HG02870 (cell line): ENCODE measurements at regions not wholly inside any gene's neighbourhood (a gene's known extent, or its start where the extent isn't known, plus 50 kb on each side); places are given as distances from the start of the nearest gene placed in this dataset.

Experiments used
- ATAC-seq: cut with Tn5 transposase; IDR thresholded peaks from one replicate; pipeline ENCODE4 v1.9.1; 2021; ENCODE audit warnings: mild to moderate bottlenecking, moderate library complexity; ENCODE audit not compliant: unreplicated experiment

DNA sequence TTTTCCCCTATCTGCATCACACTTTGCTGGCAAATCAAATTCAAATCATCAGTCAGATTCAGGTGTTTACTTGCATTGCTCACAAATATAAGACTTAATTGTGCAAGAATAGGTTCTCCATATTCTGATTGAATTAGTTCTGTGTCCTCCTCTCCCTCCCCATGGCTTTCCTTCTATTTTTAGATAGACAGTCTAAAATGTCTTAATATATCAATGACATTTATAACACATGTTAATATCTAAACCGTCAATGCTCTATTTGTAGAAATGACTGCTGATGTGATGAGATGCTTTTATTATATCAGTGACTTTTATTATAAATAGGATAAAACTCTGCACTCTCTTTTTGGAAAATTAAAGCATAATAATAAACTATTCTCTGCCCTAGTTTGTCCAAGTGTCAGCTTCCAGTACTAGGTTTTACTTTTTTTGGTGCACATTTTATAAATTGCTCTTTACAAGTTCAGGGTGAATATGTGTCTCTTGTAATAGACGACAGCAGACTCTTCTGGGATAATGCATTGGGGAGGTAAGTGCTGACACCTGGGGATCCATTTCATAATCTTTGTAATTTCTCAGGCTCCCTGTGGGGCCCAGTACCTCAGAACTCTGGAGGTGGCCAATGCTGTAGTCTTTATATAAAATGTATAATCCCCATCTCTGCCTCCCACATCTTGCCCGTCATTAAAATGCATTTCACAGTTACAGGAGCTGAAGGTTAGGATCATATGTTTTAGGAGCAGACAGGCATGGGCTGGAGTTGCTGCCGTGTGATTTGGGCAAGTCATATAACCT is 321.5 kb downstream of the BRINP1 start:
- ATAC-seq = no peak

DNA sequence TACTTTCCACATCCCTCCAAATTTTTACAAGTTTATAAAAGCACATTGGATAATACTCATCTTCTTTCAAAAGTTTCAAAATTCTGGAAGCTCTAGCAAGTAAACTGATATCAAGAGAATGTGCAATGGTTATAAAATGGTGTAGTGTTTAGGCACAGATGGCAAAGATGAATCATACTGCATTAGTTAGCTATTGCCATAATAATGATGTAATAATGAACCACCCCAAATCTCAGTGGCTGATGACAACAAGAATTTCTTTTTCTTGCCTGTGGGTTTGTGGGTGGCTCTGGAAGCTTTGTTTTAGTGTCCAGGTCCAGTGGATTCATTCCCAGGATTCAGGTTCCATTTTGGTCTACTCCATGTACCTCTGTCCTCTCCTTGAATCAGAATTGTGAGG is 319.0 kb downstream of the BRINP1 start:
- ATAC-seq = no peak

DNA sequence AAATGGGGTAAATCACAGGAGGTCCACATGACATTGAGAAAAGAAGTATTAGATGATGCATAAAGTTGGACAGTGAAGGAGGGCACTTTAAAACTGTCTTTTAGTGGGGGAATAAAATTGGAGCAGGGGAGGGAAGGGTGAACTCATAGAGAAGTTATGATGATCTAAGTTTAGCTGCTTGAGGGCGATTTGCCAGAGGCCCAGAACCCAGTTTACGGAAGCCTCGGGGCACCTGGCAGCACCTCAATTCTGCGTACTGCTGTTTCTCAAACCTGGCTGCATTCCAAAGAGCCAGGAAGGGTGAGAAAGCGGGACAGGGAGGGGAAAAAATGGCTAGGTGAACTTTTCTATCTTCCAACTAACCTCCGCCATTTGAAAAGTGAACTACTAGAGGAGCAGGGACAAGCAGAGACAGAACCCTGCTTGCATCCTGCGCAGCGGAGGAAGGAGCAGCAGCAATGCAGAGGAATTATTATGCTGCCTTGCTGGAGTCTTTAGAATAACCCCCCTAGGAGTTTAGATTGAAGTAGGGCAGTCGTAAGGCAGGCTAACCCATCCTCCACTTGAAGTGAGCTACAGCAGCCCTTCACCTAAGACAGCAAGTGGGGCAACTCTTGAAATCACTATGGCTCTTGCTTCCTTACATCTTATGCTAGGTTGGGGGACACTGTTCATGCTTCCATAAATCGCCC is 316.8 kb downstream of the BRINP1 start:
- no peak for ATAC-seq

DNA sequence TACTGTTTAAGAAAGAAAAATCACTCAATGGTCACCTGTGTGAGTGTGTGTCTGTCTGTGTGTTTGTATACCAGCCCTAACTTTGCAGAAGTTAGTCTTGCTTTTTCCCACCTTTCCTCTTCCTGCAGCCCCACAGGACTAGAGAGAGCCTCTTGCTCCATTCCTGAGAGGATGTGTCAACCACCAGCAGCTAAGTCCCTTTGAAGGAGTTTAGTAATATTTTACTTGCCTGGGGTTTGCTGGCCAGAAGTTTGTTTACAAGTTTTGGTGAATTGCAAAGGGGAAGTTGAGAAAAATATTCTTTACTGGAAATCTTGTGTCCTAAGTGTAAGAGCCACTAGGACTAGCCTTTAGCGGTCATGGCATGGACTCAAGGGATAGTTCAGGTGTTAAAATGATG is 316.2 kb downstream of the BRINP1 start:
- no peak for ATAC-seq

DNA sequence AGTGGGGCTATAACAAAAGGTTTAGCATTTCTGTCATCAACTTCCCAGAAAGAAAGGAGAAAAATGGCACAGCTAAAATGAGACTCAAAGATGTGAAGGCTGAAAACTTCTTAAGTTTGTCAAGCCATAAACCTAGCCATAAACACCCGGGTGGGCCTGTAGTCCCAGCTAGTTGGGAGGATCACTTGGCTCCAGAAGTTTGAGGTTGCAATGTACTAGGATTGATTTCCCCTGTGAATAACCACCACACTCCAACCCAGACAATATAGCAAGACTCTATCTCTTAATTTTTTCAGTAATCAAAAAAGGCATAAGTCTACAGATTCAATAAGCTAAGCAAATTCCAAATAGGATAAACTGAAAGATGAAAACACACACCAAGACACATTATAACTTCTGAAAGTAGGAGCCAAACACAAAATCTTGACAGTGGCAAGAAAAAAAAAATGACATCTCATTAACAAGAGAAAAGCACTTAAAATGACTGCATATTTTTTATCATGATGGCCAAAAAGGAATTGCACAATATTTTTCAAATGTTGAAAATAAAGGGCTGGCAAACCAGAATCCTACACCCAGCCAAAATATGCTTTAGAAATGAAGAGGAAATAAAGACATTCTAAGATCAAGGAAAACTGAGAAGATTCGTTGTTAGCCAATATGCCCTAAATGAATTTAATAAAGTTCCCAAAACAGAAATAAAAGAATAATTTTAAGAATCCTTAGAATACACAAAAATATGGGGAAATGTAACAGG is 308.4 kb downstream of the BRINP1 start:
- no peak for ATAC-seq

DNA sequence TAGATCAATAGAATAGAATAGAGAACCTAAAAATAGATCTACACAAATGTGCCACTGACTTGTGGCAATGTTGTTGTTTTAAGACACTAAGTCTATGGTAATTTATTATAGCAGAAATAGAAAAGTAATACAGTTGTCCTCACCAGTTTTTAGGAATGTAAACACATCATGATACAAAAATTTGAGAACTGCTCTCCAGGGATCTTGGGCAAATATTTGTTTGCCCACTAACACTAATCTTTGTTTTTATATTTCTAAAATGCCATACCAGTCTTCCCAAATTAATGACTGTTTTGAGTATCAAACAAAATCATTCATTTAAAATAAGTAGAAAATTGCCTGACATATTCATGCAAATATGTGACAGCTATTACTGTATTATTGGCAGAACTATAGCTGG is 297.6 kb downstream of the BRINP1 start:
- ATAC-seq = no peak

DNA sequence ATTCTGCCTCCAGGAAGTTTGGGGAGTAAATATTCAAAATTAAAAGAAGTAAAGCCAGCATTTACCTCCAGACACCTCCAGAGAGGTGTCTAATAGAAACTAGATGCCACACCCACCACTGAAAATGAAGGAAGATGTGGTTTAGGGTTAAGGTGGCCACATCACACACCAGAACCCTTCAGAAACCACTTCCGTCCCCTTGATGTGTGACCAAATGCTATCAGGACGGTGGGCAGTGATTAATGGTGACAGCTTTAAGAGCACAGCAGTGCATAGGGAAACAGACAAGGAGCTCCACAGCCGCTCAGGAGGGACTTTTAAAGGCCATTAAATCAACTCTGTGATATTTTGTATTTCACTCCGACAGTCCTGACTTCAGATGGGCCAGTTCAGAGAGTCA is 295.2 kb downstream of the BRINP1 start:
- no peak for ATAC-seq

DNA sequence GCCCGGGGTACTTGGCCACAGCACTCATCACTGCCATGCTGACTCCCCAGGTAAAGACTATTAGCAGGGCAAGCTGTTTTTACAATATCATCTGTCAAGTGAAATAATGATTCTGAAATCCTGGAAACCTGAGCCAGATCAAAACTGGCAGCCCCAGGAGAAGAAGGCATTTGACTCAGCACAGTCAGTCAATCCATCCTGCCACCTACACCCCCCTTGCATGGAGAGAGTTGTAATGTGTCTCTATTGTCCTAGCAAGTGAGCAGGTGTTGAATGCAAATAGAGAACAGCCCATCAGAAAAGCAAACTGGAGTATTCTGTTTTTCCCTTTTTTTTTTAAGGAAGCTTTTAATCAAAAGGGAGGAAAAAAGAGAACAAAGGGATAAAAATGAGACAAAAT is 291.2 kb downstream of the BRINP1 start:
- no peak for ATAC-seq

DNA sequence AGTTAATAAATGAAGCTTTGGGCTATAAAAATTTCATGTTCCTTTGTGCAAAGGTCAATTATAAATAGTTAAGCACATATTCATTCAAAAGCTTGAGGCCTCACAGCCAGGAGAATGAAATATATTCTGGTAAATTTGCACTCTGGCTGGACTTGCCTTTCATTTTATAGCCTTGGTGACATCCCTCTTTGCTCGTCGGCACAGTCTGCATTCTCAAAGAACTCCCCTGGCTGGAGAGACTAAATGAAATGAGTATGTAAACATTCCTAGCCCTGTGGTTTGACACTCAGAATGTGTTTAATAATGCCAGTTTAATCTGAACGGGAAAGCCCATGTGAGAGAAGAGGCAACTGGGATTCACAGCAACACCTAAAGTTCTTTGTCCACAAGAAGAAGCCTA is 285.6 kb downstream of the BRINP1 start:
- no peak for ATAC-seq

DNA sequence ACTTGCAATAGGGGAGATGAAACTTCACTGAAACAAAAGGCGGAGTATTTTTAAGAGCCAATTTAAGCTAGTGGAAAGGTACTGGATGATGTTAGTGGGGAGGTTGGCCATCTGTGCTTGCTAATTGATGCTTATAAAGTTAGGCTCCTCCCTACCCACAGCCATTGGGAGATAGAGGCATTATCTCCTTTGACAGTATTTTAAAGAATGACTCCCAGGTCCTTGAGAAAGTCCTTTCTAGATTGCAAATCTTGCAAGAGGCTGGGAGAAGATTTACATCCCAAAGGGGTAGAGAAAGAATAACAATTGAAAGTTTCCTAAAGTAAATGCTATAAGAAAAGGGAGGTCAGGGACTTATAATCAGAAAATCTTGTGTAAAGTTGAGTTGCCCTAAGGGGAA is 282.6 kb downstream of the BRINP1 start:
- no peak for ATAC-seq

DNA sequence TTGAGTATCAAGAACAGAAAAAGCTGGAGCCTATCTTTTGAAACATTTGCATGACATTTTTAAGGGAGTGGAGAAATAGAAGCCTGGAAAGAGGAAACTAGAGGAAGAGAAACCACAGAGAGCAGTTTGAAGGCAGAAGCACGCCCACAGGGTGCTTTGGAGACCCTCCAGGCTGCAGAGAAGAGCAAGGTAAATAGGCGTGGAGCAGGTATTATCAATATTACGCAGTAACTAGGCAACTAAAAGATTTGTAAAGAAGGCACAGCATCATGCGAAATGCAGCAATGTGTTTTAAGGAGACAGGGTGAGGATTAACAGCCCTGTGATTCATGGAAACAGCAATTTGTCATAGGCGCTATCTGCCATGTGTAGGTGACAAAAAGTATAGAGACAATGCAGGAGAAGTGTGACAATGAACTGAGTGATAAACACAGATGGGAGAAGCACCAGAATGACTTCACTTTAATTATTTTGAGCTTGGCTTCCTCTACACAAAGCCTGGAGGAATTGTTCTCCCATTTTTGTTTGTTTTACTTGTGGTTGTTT is 281.2 kb downstream of the BRINP1 start:
- ATAC-seq = no peak

DNA sequence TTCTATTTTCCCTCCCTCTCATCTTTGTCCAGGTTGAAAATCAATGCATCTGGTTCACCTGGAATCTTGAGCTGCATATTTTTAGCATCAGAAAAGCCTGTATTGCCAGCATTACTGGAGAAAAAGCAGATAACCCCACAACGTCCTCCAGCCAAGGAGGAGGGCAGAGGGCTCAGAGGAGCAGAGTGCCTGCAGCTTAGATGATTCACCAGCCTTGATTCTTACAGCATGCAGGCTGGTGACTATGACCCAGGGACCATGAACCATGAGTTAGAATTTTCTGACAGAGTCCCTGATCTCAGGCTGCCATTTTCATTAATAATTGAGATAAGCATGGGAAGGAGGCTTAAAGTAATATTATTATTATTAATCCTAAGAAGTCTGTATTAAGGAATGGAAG is 278.2 kb downstream of the BRINP1 start:
- no peak for ATAC-seq

DNA sequence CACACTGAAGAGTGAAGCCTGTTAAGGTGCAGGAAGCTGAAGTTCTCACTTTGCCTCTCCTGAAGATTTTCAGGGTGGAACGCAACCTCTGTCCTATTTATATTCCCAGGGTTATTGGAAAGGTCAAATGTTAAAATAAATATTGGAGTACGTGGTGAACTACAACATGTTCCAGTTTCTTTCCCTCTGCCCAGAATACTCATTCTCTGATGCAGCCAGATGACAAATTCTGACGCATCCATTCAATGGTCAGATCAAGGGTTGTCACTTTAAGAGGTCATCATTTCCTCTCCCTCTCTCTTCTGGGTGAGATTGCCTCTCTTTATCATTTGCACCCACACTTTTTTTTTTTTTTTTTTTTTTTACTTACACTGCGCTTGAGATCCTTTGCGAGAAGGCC is 277.1 kb downstream of the BRINP1 start:
- no peak for ATAC-seq

DNA sequence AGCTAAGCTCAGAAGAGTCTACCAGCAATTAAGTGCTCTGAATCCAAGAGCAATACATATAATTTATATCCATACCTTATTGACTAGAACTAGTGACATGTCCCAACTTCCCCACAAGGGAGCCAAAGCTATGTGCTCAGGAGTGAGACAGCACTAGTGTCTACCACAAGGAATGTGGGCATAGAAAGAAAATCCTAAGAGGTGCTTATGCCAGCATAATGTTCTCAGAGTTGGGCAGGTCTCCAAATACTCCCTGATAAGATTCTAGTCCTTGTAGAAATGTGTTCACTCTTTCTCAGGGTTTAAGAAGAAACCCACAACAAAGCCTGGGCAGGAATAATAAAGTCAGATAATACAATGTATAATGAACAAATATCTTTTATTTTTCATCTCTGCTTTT is 275.1 kb downstream of the BRINP1 start:
- no peak for ATAC-seq

DNA sequence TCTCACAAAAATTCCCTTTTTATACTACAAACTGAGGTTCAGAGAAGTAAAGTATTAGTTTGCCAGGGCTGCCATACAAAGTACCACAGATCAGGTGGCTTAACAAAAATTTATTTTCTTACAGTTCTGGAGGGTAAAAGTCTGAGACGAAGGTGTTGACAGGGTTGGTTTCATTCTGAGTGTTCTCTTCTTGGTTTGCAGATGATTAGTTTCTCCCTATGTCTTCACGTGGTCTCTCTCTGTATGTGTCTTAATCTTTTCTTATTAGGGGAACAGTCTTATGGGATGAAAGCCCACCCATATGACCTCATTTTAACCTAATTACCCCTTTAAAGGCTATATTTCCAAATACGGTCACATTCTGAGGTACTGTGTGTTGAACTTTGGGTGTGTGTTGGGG is 274.2 kb downstream of the BRINP1 start:
- ATAC-seq = no peak

DNA sequence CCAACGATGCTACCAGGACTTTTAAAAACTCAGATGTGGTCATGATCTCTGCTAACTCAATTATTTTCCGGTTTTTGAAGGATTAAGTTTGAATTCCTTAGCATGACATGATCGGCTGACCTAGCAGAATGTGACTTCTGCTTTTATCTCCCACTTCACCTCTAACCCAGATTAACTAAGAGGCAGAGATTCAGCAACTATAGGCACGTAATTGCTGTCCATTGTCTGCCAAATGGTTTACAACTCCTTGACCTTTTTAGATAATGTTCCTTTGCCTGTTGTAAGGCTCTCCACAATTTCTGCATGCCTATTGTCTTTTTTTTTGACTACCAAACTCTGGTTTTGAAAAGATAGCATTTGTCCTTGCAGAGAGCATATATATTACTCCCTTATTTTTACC is 268.2 kb downstream of the BRINP1 start:
- no peak for ATAC-seq

DNA sequence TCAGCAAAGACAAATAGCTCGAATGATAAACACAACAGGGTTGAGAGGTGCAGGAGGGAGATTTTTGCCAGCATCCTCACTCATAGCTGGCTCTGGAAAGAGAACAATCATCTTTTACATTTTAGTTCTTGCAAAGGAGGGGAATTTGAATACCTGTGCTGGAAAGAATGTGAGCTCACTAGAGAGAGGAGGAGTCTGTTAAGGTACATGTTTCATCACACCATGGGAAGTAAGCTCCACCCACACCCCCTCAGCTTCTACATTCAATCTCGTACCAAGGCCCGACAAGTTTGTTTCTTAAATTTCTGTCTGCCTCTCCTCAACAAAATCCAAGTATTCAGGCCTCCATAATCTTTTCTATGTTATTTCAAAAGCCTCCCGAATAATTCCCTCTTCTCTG is 254.6 kb downstream of the BRINP1 start:
- no peak for ATAC-seq
